ENCODE measurements at regions not wholly inside any gene's neighbourhood (a gene's known extent, or its start where the extent isn't known, plus 50 kb on each side); places are given as distances from the start of the nearest gene placed in this dataset.

- Histone ChIP-seq H3K79me2 (ENCODE audit: insufficient read depth, low read length) (no peaks in the 10 kb centered on the region), H3K4me2 (ENCODE audit: low read depth, low read length) (no peak overlapping the region), H3K36me3 (replicated peaks in 1 of 2; ENCODE audit: control insufficient read depth in 1 of 2, insufficient read depth in 2 of 2, low read length in 2 of 2) (no peaks in the 10 kb centered on the region), H3K9me3 (ENCODE audit: low read length) (no peaks in the 10 kb centered on the region), H2AFZ (ENCODE audit: low read length) (no peak overlapping the region), H4K20me1 (ENCODE audit: insufficient read depth, low read length) (no peaks in the 10 kb centered on the region), H3K27me3 (ENCODE audit: control insufficient read depth in 1 of 2, insufficient read depth in 2 of 2, low read length in 2 of 2) (no peaks in the 10 kb centered on the region), H3K27ac (ENCODE audit: extremely low read length, insufficient read depth, low read length) (no peak overlapping the region), H3K4me3 (replicated peaks in 1 of 3; ENCODE audit: insufficient read depth in 1 of 3, low read depth in 2 of 3, low read length in 3 of 3) (no peak overlapping the region), H3K9ac (ENCODE audit: insufficient read depth, low read depth, low read length) (no peak overlapping the region), H3K4me1 (ENCODE audit: insufficient read depth, low read length) (no peaks in the 10 kb centered on the region)
- in situ Hi-C loops (cut with HindIII; ENCODE audit: extremely low pct_ligation_motif_present, low pct_unique_long_range_greater_than_20kb) (no loop called here), intact Hi-C loops (cut with micrococcal nuclease; ENCODE audit: unreplicated experiment) (no loop called here)
- POLR2A ChIA-PET = no interaction called here
- no TSS peak for BruUV-seq (replicated peaks)
- CTCF ChIA-PET (ENCODE audit: low intra/inter-chr PET ratio, low total read pairs) = no interaction called here
- no peak for DNase-seq (ENCODE audit: low spot score)
- WGBS (ENCODE audit: low lambda C conversion rate) = 19% methylated on average over 4 of the region's 4 CpGs
- no peak for ATAC-seq
- no peak for FAIRE-seq
- no peak for TF ChIP-seq ATF4 (CRISPR knock-in tag; IDR thresholded peaks at IDR 0.05)
- TF ChIP-seq GZF1 (CRISPR knock-in tag; IDR thresholded peaks at IDR 0.05) = no peak
- TF ChIP-seq ZNF441 (CRISPR knock-in tag; IDR thresholded peaks at IDR 0.05; ENCODE audit: borderline replicate concordance) = no peak
- TF ChIP-seq NR0B2 (CRISPR knock-in tag; IDR thresholded peaks at IDR 0.05) = no peak
- no peak for TF ChIP-seq HOXD1 (CRISPR knock-in tag; IDR thresholded peaks at IDR 0.05)
- no peak for TF ChIP-seq MAFF (IDR thresholded peaks at IDR 0.05; ENCODE audit: low read depth, low read length)
- TF ChIP-seq CREB1 (IDR thresholded peaks at IDR 0.05) = no peak
- no peak for TF ChIP-seq CREB1 (CRISPR knock-in tag; IDR thresholded peaks at IDR 0.05)
- TF ChIP-seq ZNF235 (CRISPR knock-in tag; IDR thresholded peaks at IDR 0.05; ENCODE audit: borderline replicate concordance) = no peak
- TF ChIP-seq ZHX1 (CRISPR knock-in tag; IDR thresholded peaks at IDR 0.05; ENCODE audit: low read depth) = no peak
- TF ChIP-seq NCOA2 (CRISPR knock-in tag; IDR thresholded peaks at IDR 0.05) = no peak
- TF ChIP-seq, protein P1, sequence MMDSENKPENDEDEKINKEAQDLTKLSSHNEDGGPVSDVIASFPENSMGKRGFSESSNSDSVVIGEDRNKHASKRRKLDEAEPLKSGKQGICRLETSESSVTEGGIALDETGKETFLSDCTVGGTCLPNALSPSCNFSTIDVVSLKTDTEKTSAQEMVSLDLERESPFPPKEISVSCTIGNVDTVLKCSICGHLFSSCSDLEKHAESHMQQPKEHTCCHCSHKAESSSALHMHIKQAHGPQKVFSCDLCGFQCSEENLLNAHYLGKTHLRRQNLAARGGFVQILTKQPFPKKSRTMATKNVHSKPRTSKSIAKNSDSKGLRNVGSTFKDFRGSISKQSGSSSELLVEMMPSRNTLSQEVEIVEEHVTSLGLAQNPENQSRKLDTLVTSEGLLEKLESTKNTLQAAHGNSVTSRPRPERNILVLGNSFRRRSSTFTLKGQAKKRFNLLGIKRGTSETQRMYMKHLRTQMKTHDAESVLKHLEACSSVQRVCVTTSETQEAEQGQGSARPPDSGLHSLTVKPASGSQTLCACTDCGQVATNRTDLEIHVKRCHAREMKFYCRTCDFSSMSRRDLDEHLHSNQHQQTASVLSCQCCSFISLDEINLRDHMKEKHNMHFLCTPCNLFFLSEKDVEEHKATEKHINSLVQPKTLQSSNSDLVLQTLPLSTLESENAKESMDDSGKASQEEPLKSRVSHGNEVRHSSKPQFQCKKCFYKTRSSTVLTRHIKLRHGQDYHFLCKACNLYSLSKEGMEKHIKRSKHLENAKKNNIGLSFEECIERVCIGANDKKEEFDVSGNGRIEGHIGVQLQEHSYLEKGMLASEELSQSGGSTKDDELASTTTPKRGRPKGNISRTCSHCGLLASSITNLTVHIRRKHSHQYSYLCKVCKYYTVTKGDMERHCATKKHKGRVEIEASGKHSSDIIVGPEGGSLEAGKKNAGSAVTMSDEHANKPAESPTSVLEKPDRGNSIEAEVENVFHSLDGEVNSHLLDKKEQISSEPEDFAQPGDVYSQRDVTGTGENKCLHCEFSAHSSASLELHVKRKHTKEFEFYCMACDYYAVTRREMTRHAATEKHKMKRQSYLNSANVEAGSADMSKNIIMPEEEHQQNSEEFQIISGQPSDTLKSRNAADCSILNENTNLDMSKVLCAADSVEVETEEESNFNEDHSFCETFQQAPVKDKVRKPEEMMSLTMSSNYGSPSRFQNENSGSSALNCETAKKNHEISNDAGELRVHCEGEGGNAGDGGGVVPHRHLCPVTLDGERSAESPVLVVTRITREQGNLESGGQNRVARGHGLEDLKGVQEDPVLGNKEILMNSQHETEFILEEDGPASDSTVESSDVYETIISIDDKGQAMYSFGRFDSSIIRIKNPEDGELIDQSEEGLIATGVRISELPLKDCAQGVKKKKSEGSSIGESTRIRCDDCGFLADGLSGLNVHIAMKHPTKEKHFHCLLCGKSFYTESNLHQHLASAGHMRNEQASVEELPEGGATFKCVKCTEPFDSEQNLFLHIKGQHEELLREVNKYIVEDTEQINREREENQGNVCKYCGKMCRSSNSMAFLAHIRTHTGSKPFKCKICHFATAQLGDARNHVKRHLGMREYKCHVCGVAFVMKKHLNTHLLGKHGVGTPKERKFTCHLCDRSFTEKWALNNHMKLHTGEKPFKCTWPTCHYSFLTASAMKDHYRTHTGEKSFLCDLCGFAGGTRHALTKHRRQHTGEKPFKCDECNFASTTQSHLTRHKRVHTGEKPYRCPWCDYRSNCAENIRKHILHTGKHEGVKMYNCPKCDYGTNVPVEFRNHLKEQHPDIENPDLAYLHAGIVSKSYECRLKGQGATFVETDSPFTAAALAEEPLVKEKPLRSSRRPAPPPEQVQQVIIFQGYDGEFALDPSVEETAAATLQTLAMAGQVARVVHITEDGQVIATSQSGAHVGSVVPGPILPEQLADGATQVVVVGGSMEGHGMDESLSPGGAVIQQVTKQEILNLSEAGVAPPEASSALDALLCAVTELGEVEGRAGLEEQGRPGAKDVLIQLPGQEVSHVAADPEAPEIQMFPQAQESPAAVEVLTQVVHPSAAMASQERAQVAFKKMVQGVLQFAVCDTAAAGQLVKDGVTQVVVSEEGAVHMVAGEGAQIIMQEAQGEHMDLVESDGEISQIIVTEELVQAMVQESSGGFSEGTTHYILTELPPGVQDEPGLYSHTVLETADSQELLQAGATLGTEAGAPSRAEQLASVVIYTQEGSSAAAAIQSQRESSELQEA (CRISPR knock-in tag; IDR thresholded peaks at IDR 0.05; ENCODE audit: not compliant biosample characterization) = no peak
- no peak for TF ChIP-seq ZNF549 (CRISPR knock-in tag; IDR thresholded peaks at IDR 0.05)
Measured at GRCh38 chr5:43840424-43841125, 237.6 kb downstream of the NNT start.

Measured in HepG2 (cell line).